Testis (tissue), 2 donors: ENCODE measurements at regions not wholly inside any gene's neighbourhood (a gene's known extent, or its start where the extent isn't known, plus 50 kb on each side); places are given as distances from the start of the nearest gene placed in this dataset.

Experiments used
- POLR2A ChIP-seq: fragments of 450-650 bp; IDR thresholded peaks from one replicate; pipeline ENCODE4 v1.6.1; 2017; ENCODE audit warnings: antibody characterized with exemption, mild to moderate bottlenecking, moderate library complexity
- TF ChIP-seq, protein P1 (sequence below), 3 experiments: fragments of 450-650 bp in 2 of 3; fragments of 200-600 bp in 1 of 3; sonication (generic) in 1 of 3; IDR thresholded peaks; one replicate each; pipeline ENCODE4 v1.5.1; 2016 to 2019; ENCODE audit warnings: antibody characterized with exemption in 3 of 3, mild to moderate bottlenecking in 2 of 3, moderate library complexity in 1 of 3

GRCh38 chr11:134611537-134611936, 199.5 kb upstream of the B3GAT1 start:
- TF ChIP-seq, protein P1, sequence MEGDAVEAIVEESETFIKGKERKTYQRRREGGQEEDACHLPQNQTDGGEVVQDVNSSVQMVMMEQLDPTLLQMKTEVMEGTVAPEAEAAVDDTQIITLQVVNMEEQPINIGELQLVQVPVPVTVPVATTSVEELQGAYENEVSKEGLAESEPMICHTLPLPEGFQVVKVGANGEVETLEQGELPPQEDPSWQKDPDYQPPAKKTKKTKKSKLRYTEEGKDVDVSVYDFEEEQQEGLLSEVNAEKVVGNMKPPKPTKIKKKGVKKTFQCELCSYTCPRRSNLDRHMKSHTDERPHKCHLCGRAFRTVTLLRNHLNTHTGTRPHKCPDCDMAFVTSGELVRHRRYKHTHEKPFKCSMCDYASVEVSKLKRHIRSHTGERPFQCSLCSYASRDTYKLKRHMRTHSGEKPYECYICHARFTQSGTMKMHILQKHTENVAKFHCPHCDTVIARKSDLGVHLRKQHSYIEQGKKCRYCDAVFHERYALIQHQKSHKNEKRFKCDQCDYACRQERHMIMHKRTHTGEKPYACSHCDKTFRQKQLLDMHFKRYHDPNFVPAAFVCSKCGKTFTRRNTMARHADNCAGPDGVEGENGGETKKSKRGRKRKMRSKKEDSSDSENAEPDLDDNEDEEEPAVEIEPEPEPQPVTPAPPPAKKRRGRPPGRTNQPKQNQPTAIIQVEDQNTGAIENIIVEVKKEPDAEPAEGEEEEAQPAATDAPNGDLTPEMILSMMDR (IDR thresholded peaks at IDR 0.05): no peak
- TF ChIP-seq POLR2A: no peak
